ENCODE measurements at regions not wholly inside any gene's neighbourhood (a gene's known extent, or its start where the extent isn't known, plus 50 kb on each side); places are given as distances from the start of the nearest gene placed in this dataset.

DNA sequence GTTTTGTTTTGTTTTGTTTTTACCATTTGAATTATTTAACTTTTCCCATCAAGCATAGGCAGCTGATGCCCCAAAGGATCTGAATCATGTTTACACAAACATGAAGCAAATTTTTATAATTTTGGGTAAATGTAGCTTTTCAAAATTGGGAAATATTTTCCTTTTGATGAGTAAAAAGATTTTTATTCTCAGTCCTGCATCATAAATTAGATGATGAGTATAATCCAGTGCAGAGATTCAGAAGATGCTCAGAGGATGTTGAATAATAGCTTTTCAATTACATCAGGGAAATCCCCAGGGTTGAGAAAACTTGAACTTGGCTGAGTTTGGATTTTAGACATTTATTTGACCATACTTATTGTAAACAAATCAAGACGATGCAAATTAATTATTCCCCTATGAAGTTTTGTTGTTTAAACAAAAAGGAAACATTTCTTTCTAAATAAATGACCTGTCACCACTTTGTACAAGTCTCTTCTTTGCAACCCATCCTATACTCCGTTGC is 121.7 kb downstream of the FAM204A start:
- ChIA-PET CTCF (no interaction called here), POLR2A (ENCODE audit: low non-redundant PET) (no interaction called here)
- no peak overlapping the region for H3K4me3 ChIP-seq (ENCODE audit: low read depth, low read length, poor library complexity, severe bottlenecking)
- H3K36me3 ChIP-seq (ENCODE audit: insufficient read depth, low read length, poor library complexity, severe bottlenecking), result no peaks in the 10 kb centered on the region
- no TSS peak for BruUV-seq (replicated peaks)
- H3K4me1 ChIP-seq (ENCODE audit: insufficient read depth, low read length, poor library complexity, severe bottlenecking), result no peaks in the 10 kb centered on the region
- intact Hi-C loops (cut with micrococcal nuclease; ENCODE audit: unreplicated experiment), result no loop called here
- H3K27me3 ChIP-seq (replicated peaks; ENCODE audit: insufficient read depth, low read depth, low read length, poor library complexity), result peaks cover 7% of the 10 kb centered on the region
- no peak overlapping the region for H3K27ac ChIP-seq (ENCODE audit: low read depth, low read length, poor library complexity, severe bottlenecking)
- DNase-seq (ENCODE audit: low spot score), result no peak
- no peak for TF ChIP-seq EZH2 (IDR thresholded peaks at IDR 0.05; ENCODE audit: borderline replicate concordance, low read depth, low read length, poor library complexity, severe bottlenecking)
- TF ChIP-seq, protein P1, sequence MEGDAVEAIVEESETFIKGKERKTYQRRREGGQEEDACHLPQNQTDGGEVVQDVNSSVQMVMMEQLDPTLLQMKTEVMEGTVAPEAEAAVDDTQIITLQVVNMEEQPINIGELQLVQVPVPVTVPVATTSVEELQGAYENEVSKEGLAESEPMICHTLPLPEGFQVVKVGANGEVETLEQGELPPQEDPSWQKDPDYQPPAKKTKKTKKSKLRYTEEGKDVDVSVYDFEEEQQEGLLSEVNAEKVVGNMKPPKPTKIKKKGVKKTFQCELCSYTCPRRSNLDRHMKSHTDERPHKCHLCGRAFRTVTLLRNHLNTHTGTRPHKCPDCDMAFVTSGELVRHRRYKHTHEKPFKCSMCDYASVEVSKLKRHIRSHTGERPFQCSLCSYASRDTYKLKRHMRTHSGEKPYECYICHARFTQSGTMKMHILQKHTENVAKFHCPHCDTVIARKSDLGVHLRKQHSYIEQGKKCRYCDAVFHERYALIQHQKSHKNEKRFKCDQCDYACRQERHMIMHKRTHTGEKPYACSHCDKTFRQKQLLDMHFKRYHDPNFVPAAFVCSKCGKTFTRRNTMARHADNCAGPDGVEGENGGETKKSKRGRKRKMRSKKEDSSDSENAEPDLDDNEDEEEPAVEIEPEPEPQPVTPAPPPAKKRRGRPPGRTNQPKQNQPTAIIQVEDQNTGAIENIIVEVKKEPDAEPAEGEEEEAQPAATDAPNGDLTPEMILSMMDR (conservative IDR thresholded peaks at IDR 0.05; ENCODE audit: low read depth, low read length), result no peak
- H3K9me3 ChIP-seq (ENCODE audit: low read depth, low read length, poor library complexity, severe bottlenecking), result no peaks in the 10 kb centered on the region

DNA sequence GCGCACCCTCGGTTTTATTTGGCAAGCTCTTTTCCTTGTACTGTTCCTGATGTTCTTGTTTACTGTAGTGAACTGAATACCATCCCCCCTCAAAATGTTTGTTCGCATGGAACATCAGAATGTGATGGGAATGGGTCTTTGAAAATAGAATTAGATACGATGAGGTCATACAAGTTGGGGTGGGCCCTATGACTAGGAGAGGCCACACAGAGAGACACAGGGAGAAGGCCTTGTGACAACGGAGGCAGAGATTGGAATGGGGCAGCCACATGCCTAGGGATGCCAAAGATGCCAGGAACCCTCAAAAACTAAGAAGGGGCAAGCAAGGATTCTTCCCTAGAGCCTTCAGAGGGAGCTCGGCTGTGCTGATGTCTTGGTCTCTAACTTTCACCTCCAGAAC is 123.6 kb downstream of the FAM204A start:
- ChIA-PET POLR2A (ENCODE audit: low non-redundant PET) (no interaction called here), CTCF (no interaction called here)
- Histone ChIP-seq H3K27ac (ENCODE audit: low read depth, low read length, poor library complexity, severe bottlenecking) (no peak overlapping the region), H3K4me1 (ENCODE audit: insufficient read depth, low read length, poor library complexity, severe bottlenecking) (no peaks in the 10 kb centered on the region), H3K27me3 (replicated peaks; ENCODE audit: insufficient read depth, low read depth, low read length, poor library complexity) (peaks cover 12% of the 10 kb centered on the region), H3K9me3 (ENCODE audit: low read depth, low read length, poor library complexity, severe bottlenecking) (no peaks in the 10 kb centered on the region), H3K4me3 (ENCODE audit: low read depth, low read length, poor library complexity, severe bottlenecking) (no peak overlapping the region), H3K36me3 (ENCODE audit: insufficient read depth, low read length, poor library complexity, severe bottlenecking) (no peaks in the 10 kb centered on the region)
- no peak for DNase-seq (ENCODE audit: low spot score)
- no TSS peak for BruUV-seq (replicated peaks)
- no peak for TF ChIP-seq EZH2 (IDR thresholded peaks at IDR 0.05; ENCODE audit: borderline replicate concordance, low read depth, low read length, poor library complexity, severe bottlenecking)
- TF ChIP-seq, protein P1 (conservative IDR thresholded peaks at IDR 0.05; ENCODE audit: low read depth, low read length), result no peak
- intact Hi-C loops (cut with micrococcal nuclease; ENCODE audit: unreplicated experiment), result no loop called here

DNA sequence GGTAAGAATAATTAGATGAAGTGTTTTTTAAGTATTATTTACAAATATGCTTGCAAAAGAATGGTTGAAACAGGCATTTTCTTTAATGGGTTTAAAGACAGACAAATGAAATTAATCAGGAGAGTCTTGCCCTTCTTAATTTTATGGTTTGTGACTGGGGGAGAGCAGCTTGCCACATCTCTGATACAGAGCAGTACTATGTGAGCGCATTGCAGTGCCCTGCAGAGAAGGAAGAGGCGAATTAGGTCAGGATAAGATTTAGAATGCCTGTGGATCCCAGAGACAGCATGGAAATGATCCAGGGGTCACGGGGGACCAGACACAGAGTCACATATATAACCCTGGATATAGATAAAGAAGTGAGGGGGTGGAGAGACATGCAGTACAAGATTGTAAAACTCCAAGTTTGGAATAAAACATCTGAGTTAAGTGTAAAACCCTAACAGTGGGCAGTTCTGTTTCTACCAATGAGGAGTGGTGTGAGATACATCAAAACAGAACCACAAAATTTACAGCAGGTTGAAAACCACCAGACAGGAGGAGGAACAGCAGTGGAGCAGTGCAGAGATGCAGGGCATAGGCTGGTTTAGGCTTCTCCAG is 125.5 kb downstream of the FAM204A start:
- H3K4me3 ChIP-seq (ENCODE audit: low read depth, low read length, poor library complexity, severe bottlenecking), result no peak overlapping the region
- peaks cover 16% of the 10 kb centered on the region for H3K27me3 ChIP-seq (replicated peaks; ENCODE audit: insufficient read depth, low read depth, low read length, poor library complexity)
- CTCF ChIA-PET, result no interaction called here
- no peak for DNase-seq (ENCODE audit: low spot score)
- H3K36me3 ChIP-seq (ENCODE audit: insufficient read depth, low read length, poor library complexity, severe bottlenecking), result no peaks in the 10 kb centered on the region
- intact Hi-C loops (cut with micrococcal nuclease; ENCODE audit: unreplicated experiment), result no loop called here
- H3K9me3 ChIP-seq (ENCODE audit: low read depth, low read length, poor library complexity, severe bottlenecking), result no peaks in the 10 kb centered on the region
- no peaks in the 10 kb centered on the region for H3K4me1 ChIP-seq (ENCODE audit: insufficient read depth, low read length, poor library complexity, severe bottlenecking)
- no peak for TF ChIP-seq EZH2 (IDR thresholded peaks at IDR 0.05; ENCODE audit: borderline replicate concordance, low read depth, low read length, poor library complexity, severe bottlenecking)
- BruUV-seq (replicated peaks), result no TSS peak
- no peak overlapping the region for H3K27ac ChIP-seq (ENCODE audit: low read depth, low read length, poor library complexity, severe bottlenecking)
- POLR2A ChIA-PET (ENCODE audit: low non-redundant PET), result no interaction called here

DNA sequence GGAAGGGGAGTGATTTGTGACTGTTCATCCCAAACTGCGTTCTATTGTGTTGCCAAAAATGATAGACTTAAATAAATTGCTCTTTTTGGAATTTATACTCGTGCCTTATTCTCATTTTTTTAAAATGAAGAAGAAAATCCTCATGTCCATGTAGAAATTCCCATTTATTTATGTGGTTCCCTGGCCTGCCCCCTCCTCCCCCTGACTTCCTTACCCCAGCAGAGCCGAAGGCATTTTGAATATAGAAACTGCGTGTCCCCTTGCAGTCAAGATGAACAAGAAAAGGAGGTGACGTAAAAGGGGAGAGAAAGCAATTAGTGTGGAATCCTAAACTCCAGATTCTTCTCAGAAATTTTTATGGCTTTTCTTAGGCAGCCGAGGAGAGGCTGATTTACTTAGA is 126.1 kb downstream of the FAM204A start:
- CTCF ChIA-PET, result interaction anchor here (0.7 kb wide), 1 partner anchor 718 kb away, joined by 3 read pairs; no protein-coding TSS in a partner anchor
- H3K27ac ChIP-seq (ENCODE audit: low read depth, low read length, poor library complexity, severe bottlenecking), result no peak overlapping the region
- no peak for DNase-seq (ENCODE audit: low spot score)
- H3K27me3 ChIP-seq (replicated peaks; ENCODE audit: insufficient read depth, low read depth, low read length, poor library complexity), result peaks cover 16% of the 10 kb centered on the region
- H3K36me3 ChIP-seq (ENCODE audit: insufficient read depth, low read length, poor library complexity, severe bottlenecking), result no peaks in the 10 kb centered on the region
- intact Hi-C loops (cut with micrococcal nuclease; ENCODE audit: unreplicated experiment), result no loop called here
- no TSS peak for BruUV-seq (replicated peaks)
- H3K9me3 ChIP-seq (ENCODE audit: low read depth, low read length, poor library complexity, severe bottlenecking), result no peaks in the 10 kb centered on the region
- TF ChIP-seq EZH2 (IDR thresholded peaks at IDR 0.05; ENCODE audit: borderline replicate concordance, low read depth, low read length, poor library complexity, severe bottlenecking), result no peak
- TF ChIP-seq, protein P1 (conservative IDR thresholded peaks at IDR 0.05; ENCODE audit: low read depth, low read length), result no peak
- H3K4me1 ChIP-seq (ENCODE audit: insufficient read depth, low read length, poor library complexity, severe bottlenecking), result no peaks in the 10 kb centered on the region
- H3K4me3 ChIP-seq (ENCODE audit: low read depth, low read length, poor library complexity, severe bottlenecking), result no peak overlapping the region
- POLR2A ChIA-PET (ENCODE audit: low non-redundant PET), result no interaction called here

All from A673 (cell line).